Right lobe of liver (tissue), 4 donors: ENCODE measurements at regions not wholly inside any gene's neighbourhood (a gene's known extent, or its start where the extent isn't known, plus 50 kb on each side); places are given as distances from the start of the nearest gene placed in this dataset.

ENCODE experiments used
- CTCF ChIP-seq, 4 donors: fragments of 200-600 bp in 3 of 4; fragments of 450-650 bp in 1 of 4; IDR thresholded peaks; one replicate each; pipeline versions ENCODE4 v1.5.1 to v1.8.0; 2016 to 2022; ENCODE audit warnings: antibody characterized with exemption in 4 of 4, mild to moderate bottlenecking in 2 of 4
- POLR2A ChIP-seq: fragments of 450-650 bp; IDR thresholded peaks from one replicate; pipeline ENCODE4 v1.6.1; 2017; ENCODE audit warnings: antibody characterized with exemption, mild to moderate bottlenecking
- donor health status: DM: no; HTN: no; CAD: no.
- donor health status: DM: no; HTN: no; CAD: no.
- donor health status: DM: no; HTN: yes; CAD: no.

DNA sequence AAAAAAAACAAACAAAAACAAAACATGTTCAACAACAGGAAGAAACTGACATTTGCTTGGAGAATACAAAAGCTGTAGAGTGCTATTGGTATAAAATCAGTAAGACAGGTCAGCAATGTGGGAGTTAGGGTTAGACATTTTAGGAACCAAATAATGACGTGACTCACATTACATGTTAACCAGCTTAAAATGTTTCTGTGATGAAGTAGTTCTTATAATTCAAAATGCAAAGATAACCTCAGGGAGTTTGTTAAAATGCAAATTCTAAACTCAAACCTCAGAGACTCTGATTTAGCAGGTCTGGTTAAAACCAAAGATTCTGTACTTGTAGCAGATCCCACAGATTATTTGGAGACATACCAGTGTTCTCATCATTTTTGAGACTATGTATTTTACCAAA is 549.4 kb upstream of the SLITRK1 start:
- TF ChIP-seq POLR2A (no peak), CTCF (IDR thresholded peaks at IDR 0.05) (no peak)
